DND-41 (cell line): ENCODE measurements at regions not wholly inside any gene's neighbourhood (a gene's known extent, or its start where the extent isn't known, plus 50 kb on each side); places are given as distances from the start of the nearest gene placed in this dataset.
A peak's percentile ranks its signal among the peaks of the same experiment; 100 is the strongest.

Experiments
- ATAC-seq: fragments of 200-7000 bp; cut with Tn5 transposase; 3 replicates; pipeline ENCODE4 v1.9.1; 2021; ENCODE audit warnings: low read depth; ENCODE audit not compliant: insufficient read depth
- DNase-seq: peaks from one replicate; pipeline ENCODE4 v3.0.0-alpha.2; 2020
- H2AFZ ChIP-seq: 2 replicates; pipeline ENCODE4 v1.6.0; 2012; ENCODE audit warnings: low read depth, low read length
- H3K27ac ChIP-seq: 2 replicates; pipeline ENCODE4 v1.5.1; 2012; ENCODE audit warnings: low read length, inconsistent platforms
- H3K27me3 ChIP-seq: fragments of 200-600 bp; sonication (generic); 2 replicates; pipeline ENCODE4 v1.6.0; 2012; ENCODE audit warnings: low read length, mild to moderate bottlenecking, inconsistent platforms; ENCODE audit not compliant: insufficient read depth, poor library complexity
- H3K36me3 ChIP-seq: 2 replicates; pipeline ENCODE4 v1.5.1; 2012; ENCODE audit warnings: low read length, inconsistent platforms; ENCODE audit not compliant: insufficient read depth
- H3K4me1 ChIP-seq: 2 replicates; pipeline ENCODE4 v1.5.1; 2012; ENCODE audit warnings: mild to moderate bottlenecking, low read length; ENCODE audit not compliant: insufficient read depth
- H3K4me2 ChIP-seq: 2 replicates; pipeline ENCODE4 v1.6.0; 2012; ENCODE audit warnings: mild to moderate bottlenecking, moderate library complexity, low read length, inconsistent platforms; ENCODE audit not compliant: insufficient read depth
- H3K4me3 ChIP-seq, 2 experiments: fragments of 200-600 bp in 1 of 2; shearing (Covaris generic) in 1 of 2; 2 replicates each; pipeline ENCODE4 v1.5.1; 2012 to 2016; ENCODE audit warnings: inconsistent platforms in 2 of 2, low read length in 2 of 2, mild to moderate bottlenecking in 2 of 2, low read depth in 1 of 2, moderate library complexity in 1 of 2
- H3K79me2 ChIP-seq: 2 replicates; pipeline ENCODE4 v1.6.0; 2012; ENCODE audit warnings: low read length, inconsistent platforms; ENCODE audit not compliant: insufficient read depth
- H3K9ac ChIP-seq: 2 replicates; pipeline ENCODE4 v1.6.0; 2012; ENCODE audit warnings: low read depth, mild to moderate bottlenecking, inconsistent platforms, low read length, moderate library complexity
- H3K9me3 ChIP-seq: 2 replicates; pipeline ENCODE4 v1.5.1; 2012; ENCODE audit warnings: low read length, moderate library complexity, mild to moderate bottlenecking, inconsistent platforms; ENCODE audit not compliant: insufficient read depth, severe bottlenecking
- H4K20me1 ChIP-seq: 2 replicates; pipeline ENCODE4 v1.6.0; 2012; ENCODE audit warnings: low read length; ENCODE audit not compliant: insufficient read depth
- CTCF ChIP-seq: IDR thresholded peaks from 2 replicates; pipeline ENCODE4 v1.5.1; 2012; ENCODE audit warnings: borderline replicate concordance, low read length, moderate library complexity, mild to moderate bottlenecking; ENCODE audit not compliant: poor library complexity, severe bottlenecking; ENCODE audit errors: extremely low read depth
- EZH2 ChIP-seq: IDR thresholded peaks from 3 replicates; pipeline ENCODE4 v1.6.1; 2012; ENCODE audit warnings: borderline replicate concordance, low read depth, mild to moderate bottlenecking, moderate library complexity, low read length, inconsistent platforms; ENCODE audit not compliant: severe bottlenecking

GRCh38 chr10:3570131-3570729 lies 214.8 kb downstream of the KLF6 start:
- Histone ChIP-seq H3K36me3 (no peaks in the 10 kb centered on the region), H3K27me3 (no peaks in the 10 kb centered on the region), H3K4me1 (peaks cover 23% of the 10 kb centered on the region), H3K27ac (no peak overlapping the region), H4K20me1 (no peaks in the 10 kb centered on the region), H3K79me2 (no peaks in the 10 kb centered on the region), H3K4me2 (no peak overlapping the region), H3K4me3 (no peak overlapping the region), H3K9ac (no peak overlapping the region), H3K9me3 (no peaks in the 10 kb centered on the region), H2AFZ (no peak overlapping the region)
- TF ChIP-seq CTCF (no peak), EZH2 (no peak)
- DNase-seq, result no peak
- ATAC-seq, result no peak

GRCh38 chr10:3568983-3569382 lies 216.0 kb downstream of the KLF6 start:
- Histone ChIP-seq H3K27ac (no peak overlapping the region), H3K27me3 (no peaks in the 10 kb centered on the region), H3K36me3 (no peaks in the 10 kb centered on the region), H4K20me1 (no peaks in the 10 kb centered on the region), H3K9me3 (no peaks in the 10 kb centered on the region), H3K79me2 (no peaks in the 10 kb centered on the region), H3K4me1 (peaks cover 23% of the 10 kb centered on the region), H3K4me2 (no peak overlapping the region), H3K9ac (no peak overlapping the region), H2AFZ (no peak overlapping the region), H3K4me3 (no peak overlapping the region)
- no peak for ATAC-seq
- TF ChIP-seq EZH2 (no peak), CTCF (no peak)
- DNase-seq, result no peak

- H3K79me2 ChIP-seq, result no peaks in the 10 kb centered on the region
These were observed 216.6 kb downstream of the KLF6 start for GRCh38 chr10:3568392-3568791.

More at GRCh38 chr10:3568392-3568791, 216.6 kb downstream of the KLF6 start:
- no peak for TF ChIP-seq CTCF
- no peak for TF ChIP-seq EZH2
- DNase-seq (peak; percentile 35), ATAC-seq (peak; percentile 70)
- H3K4me1 ChIP-seq, result peaks cover 23% of the 10 kb centered on the region
- H3K4me3 ChIP-seq, result no peak overlapping the region
- H3K9ac ChIP-seq, result no peak overlapping the region
- H3K4me2 ChIP-seq, result no peak overlapping the region
- no peaks in the 10 kb centered on the region for H4K20me1 ChIP-seq
- H3K27ac ChIP-seq, result no peak overlapping the region
- H3K9me3 ChIP-seq, result no peaks in the 10 kb centered on the region
- H3K36me3 ChIP-seq, result no peaks in the 10 kb centered on the region
- H2AFZ ChIP-seq, result no peak overlapping the region
- no peaks in the 10 kb centered on the region for H3K27me3 ChIP-seq
